ENCODE measurements at regions not wholly inside any gene's neighbourhood (a gene's known extent, or its start where the extent isn't known, plus 50 kb on each side); places are given as distances from the start of the nearest gene placed in this dataset.
"Not testable (repeated sequence)": the region's sequence is repeated elsewhere in the genome, so short reads cannot be mapped to it uniquely, and the experiment has no call there.

GRCh38 chr1:189253601-189254350, 1223.9 kb downstream of the BRINP3 start:
- no peaks in the 10 kb centered on the region for H3K4me1 ChIP-seq (ENCODE audit: control insufficient read depth in 1 of 2, insufficient read depth in 1 of 2, low read depth in 1 of 2, low read length in 1 of 2)
- no peak for TF ChIP-seq CTCF (IDR thresholded peaks at IDR 0.05)
- no peak overlapping the region for H3K4me3 ChIP-seq (ENCODE audit: low read depth in 1 of 2, low read length in 1 of 2)
- no peaks in the 10 kb centered on the region for H3K36me3 ChIP-seq
- no peaks in the 10 kb centered on the region for H3K9me3 ChIP-seq
- H3K27me3 ChIP-seq: no peaks in the 10 kb centered on the region
- H3K27ac ChIP-seq: no peak overlapping the region

- H3K4me3 ChIP-seq (ENCODE audit: low read depth in 1 of 2, low read length in 1 of 2); H3K4me1 ChIP-seq (ENCODE audit: control insufficient read depth in 1 of 2, insufficient read depth in 1 of 2, low read depth in 1 of 2, low read length in 1 of 2); H3K36me3 ChIP-seq; H3K27ac ChIP-seq; H3K9me3 ChIP-seq; H3K27me3 ChIP-seq: not testable (repeated sequence)
Observed at GRCh38 chr1:189261128-189261527, 1216.5 kb downstream of the BRINP3 start.

GRCh38 chr1:189269011-189269410, 1208.7 kb downstream of the BRINP3 start:
- no peaks in the 10 kb centered on the region for H3K36me3 ChIP-seq
- TF ChIP-seq CTCF (IDR thresholded peaks at IDR 0.05): no peak
- H3K9me3 ChIP-seq: peaks cover 9% of the 10 kb centered on the region
- no peaks in the 10 kb centered on the region for H3K27me3 ChIP-seq
- H3K4me3 ChIP-seq (ENCODE audit: low read depth in 1 of 2, low read length in 1 of 2): no peak overlapping the region
- no peaks in the 10 kb centered on the region for H3K4me1 ChIP-seq (ENCODE audit: control insufficient read depth in 1 of 2, insufficient read depth in 1 of 2, low read depth in 1 of 2, low read length in 1 of 2)
- no peak overlapping the region for H3K27ac ChIP-seq

- no peak for TF ChIP-seq CTCF (IDR thresholded peaks at IDR 0.05)
- no peak overlapping the region for H3K27ac ChIP-seq
- H3K4me3 ChIP-seq (ENCODE audit: low read depth in 1 of 2, low read length in 1 of 2): no peak overlapping the region
- no peaks in the 10 kb centered on the region for H3K4me1 ChIP-seq (ENCODE audit: control insufficient read depth in 1 of 2, insufficient read depth in 1 of 2, low read depth in 1 of 2, low read length in 1 of 2)
- H3K9me3 ChIP-seq: peaks cover 3% of the 10 kb centered on the region
- no peaks in the 10 kb centered on the region for H3K36me3 ChIP-seq
- H3K27me3 ChIP-seq: no peaks in the 10 kb centered on the region
Observed at GRCh38 chr1:189274267-189274666, 1203.4 kb downstream of the BRINP3 start.

- TF ChIP-seq CTCF (IDR thresholded peaks at IDR 0.05): no peak
- H3K4me1 ChIP-seq (ENCODE audit: control insufficient read depth in 1 of 2, insufficient read depth in 1 of 2, low read depth in 1 of 2, low read length in 1 of 2): no peaks in the 10 kb centered on the region
- H3K36me3 ChIP-seq: no peaks in the 10 kb centered on the region
- H3K4me3 ChIP-seq (ENCODE audit: low read depth in 1 of 2, low read length in 1 of 2): no peak overlapping the region
- no peaks in the 10 kb centered on the region for H3K27me3 ChIP-seq
- no peak overlapping the region for H3K27ac ChIP-seq
- peaks cover 3% of the 10 kb centered on the region for H3K9me3 ChIP-seq
Observed at GRCh38 chr1:189275796-189276195, 1201.9 kb downstream of the BRINP3 start.

GRCh38 chr1:189289346-189289745, 1188.3 kb downstream of the BRINP3 start:
- no peak overlapping the region for H3K4me3 ChIP-seq (ENCODE audit: low read depth in 1 of 2, low read length in 1 of 2)
- H3K27me3 ChIP-seq: no peaks in the 10 kb centered on the region
- no peaks in the 10 kb centered on the region for H3K4me1 ChIP-seq (ENCODE audit: control insufficient read depth in 1 of 2, insufficient read depth in 1 of 2, low read depth in 1 of 2, low read length in 1 of 2)
- TF ChIP-seq CTCF (IDR thresholded peaks at IDR 0.05): no peak
- H3K9me3 ChIP-seq: no peaks in the 10 kb centered on the region
- no peak overlapping the region for H3K27ac ChIP-seq
- no peaks in the 10 kb centered on the region for H3K36me3 ChIP-seq

Data from neutrophil (primary cell).